Endothelial cell of hepatic sinusoid (primary cell): ENCODE measurements at regions not wholly inside any gene's neighbourhood (a gene's known extent, or its start where the extent isn't known, plus 50 kb on each side); places are given as distances from the start of the nearest gene placed in this dataset.

Experiments used
- in situ Hi-C: cut with HindIII; loops from 2 replicates; pipeline ENCODE4 v1.10.0; 2017; ENCODE audit warnings: low sequenced_read_pairs

DNA sequence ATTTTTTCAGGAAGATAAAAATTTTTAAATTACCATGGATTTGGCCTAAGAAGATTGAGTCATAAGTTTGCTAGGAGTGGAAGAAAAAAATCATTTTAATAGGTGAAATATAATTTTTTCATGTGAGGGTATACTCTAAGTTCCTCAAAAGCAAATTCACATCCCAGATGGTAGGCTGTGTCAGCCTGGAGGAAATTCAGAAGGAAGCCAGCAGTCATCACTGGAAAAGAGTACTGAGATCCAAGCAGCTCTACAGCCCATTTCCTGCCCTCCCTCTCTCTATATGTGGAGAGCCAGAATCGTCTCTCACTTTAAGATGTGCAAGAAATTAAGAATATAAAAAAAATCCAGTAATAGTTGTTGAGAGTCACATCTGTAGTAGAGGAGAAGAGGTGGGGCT, 126.5 kb upstream of the CDH18 start:
- in situ Hi-C loops, result no loop called here

DNA sequence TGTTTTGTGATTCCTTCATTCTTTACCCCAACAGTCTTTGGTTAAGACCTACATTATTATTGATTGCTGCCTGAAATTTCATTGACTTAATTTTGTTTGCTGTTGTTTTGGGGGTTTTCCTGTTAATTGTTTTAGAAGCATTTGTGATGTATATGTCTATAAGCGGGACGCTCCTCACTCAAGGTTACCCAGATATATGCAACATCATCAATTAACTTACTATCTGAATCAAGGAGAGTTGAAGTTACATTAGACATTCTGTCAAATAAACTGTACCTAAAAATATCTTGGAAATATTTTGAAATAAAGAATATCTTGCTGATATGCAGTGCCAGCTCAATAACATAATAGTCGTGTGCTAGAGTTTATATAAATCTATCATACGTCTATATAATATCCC, 125.9 kb upstream of the CDH18 start:
- in situ Hi-C loops, result no loop called here

DNA sequence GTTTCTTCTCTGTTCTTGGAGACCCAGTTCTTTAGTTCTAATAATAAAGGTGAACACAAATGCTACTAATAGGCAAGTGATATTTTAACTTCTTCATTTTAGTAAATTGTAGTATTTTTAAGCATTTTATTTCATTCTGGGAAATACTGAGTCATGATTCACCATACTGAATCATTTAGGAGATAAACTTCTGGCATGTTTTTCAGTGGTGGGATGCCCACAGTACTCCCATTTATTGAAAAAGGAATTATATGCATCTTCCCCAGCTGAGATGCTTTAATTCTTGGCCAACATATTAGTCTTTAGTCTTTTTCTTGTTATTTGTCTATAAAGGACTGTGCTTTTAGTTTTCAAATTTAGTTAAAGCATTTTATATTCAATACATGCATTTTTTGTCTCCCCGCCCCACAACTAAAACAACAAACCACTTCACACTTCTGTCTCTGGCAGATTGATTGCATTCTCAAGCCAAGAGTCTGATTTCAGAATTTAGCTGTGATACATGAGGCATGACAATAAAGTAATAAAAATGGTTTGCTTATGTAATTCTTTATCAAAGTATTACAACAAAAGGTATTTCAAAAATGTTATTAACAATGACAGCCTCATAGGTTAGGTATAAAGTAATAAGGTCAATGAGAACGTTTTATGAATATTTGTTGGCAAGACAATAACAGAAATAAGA, 125.2 kb upstream of the CDH18 start:
- in situ Hi-C loops, result no loop called here

DNA sequence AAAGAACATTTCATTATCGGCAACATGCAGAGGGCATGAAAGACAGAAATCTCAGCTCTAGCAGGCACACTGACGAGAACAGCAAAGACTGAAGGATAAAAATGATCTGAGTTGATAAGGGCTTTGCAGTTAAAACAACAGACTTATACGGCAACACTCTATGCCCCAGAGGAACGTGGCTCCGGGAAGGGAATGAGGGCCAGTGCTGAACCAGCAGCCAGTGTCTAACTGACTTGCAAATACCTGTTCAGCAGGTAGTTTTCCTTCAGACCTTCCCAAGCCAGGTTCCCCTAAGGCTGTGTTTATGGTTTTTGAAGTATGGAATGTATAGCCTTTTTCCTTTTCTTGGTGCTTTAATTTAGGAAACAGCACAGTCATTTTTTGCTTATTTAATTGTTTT, 121.3 kb upstream of the CDH18 start:
- in situ Hi-C loops, result no loop called here

DNA sequence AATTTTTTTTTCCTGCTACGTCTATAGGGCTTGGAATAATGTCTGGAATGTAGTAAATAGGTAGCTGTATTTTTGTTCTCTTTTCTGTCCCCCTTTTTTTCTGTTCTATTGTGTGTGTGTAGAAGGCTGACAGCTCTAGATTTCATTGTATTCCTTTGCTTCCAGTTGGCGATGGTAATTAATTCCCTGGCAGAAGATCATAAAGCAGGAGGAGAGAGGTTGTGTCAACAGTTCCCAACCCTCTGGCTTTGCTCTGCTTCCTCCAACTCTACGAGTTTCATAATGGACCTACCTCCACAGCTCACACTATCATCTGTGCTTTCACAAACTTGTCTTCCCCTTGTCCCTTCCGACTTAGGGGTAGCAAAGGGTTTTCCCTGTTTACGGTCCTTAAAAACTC, 117.9 kb upstream of the CDH18 start:
- in situ Hi-C loops, result no loop called here

DNA sequence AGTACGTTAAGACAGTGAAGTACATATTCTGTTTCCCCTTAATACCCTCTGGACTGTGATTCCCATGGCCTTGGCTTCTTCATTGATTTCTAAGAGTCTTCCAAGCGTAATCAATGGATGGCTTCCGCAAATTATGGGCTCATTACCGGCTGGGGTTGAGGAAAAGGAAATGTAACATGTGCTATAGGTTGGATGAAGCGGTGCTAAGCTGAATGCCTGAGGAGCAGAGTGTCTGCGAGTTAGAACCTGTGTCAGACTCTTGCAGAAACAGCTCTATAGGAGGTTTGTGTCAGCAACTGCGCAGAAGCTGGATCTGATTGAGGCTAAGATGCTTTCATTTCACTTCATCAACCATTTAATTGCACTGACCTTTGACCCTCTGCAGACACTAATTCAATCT, 114.3 kb upstream of the CDH18 start:
- in situ Hi-C loops, result no loop called here

DNA sequence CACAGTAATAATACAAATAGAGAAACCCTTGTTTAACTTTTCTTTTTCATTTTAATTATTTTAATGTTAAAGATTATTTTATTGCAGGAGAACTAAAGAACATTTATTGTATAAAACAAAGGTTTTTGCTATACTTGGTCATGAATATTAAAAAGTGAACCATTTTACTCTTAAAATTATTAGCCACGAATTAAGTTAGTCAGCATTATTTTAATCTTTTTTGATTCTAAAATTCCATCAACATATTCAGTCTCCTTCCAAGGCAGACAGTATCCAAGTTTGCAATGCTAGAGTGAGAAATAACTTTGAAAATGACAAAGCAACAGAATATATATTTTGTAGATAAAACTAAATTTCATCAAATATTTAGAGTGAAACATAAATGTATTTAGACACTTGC, 110.7 kb upstream of the CDH18 start:
- in situ Hi-C loops, result no loop called here

DNA sequence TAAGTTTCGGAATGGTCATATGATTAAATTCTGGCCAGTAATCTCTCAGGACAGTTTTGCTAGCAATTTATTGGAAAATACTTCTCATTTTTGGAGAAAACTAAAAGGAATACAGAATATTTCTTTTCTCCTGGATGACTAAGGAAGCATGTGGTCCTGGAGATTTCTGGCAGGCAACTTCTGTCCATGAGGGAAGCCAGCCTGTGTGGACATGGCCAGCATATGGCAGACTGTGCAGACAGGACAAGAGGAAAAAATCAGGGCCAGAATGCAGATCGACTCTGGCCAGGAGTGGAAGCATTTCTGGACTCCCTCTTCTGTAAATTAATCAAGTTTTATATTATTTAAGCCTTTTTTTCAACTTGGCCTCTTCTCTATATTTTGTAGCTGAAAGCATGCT, 100.4 kb upstream of the CDH18 start:
- in situ Hi-C loops, result loop anchor here (5.0 kb wide), 1 partner anchor 61 kb away; no protein-coding TSS in a partner anchor

DNA sequence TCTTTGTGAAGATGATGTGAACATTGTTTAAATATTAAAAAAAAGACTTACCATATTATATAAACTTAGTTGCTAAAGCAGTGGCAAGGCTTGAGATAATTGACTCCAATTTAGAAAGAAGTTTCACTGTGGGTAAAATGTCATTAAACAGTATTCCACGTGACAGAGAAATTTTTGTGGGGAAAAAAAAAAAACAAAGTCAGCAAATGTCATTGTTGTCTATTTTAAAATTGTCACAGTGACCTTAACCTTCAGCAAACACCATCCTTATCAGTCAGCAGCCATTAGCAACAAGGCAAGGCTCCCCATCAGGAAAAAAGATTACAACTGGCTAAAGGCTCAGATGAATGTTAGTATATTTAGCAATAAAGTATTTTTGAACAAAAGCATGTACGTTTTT, 99.3 kb upstream of the CDH18 start:
- in situ Hi-C loops, result loop anchor here (5.0 kb wide), 1 partner anchor 60 kb away; no protein-coding TSS in a partner anchor

DNA sequence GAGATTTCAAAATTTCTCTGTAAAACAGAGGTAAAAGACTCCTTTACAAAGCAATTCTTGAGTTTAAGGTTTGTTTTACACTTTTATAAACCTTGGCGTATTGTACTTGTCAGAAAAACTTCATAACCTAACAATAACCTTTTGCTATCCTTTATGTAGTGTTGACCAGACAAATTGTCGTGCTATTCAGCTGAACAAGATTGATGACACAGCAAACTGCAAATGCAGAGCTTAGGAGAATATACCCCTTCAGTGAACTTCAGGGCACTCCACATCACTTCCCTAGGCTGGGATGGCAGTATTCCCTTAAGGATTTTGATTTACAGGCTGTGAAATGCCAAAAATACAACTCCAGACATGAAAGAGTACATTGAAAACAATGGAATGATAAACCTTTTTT, 89.2 kb upstream of the CDH18 start:
- in situ Hi-C loops, result no loop called here

DNA sequence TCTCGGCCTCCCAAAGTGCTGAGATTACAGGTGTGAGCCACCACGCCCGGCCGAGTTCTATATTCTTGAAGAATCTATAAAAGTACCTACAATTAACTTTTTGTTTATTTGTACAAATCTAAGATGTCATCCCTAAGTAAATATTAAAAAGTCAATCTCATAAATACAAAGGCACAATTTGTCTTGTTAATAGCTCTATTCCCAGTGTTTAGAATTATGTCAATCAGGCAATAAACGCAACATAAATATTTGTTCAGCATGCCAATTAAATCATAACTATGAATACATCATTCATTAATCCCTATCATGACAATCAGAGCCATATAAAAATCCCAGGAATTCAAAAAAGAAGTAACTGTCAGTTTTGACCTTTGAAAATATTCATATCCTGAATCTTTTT, 68.9 kb upstream of the CDH18 start:
- in situ Hi-C loops, result no loop called here

DNA sequence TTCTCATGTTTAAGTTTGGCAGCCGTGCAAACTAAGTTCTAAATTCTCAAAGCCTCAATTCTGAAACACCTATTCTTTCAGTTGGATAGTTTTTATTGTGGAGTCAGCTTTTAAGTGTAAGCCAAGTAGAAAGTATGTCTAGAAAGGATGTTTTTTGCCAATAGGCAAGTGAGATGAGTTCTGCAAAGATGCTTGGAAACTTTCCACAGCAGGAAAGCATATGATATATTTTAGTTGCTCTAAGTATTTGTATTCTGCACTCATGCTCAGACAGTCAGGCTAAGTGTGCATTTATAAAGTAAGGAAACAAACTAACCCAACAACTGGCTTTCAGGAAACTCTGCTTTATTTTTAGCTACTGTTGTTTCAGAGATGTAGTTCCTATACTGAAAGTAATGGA, 67.3 kb upstream of the CDH18 start:
- in situ Hi-C loops, result no loop called here

DNA sequence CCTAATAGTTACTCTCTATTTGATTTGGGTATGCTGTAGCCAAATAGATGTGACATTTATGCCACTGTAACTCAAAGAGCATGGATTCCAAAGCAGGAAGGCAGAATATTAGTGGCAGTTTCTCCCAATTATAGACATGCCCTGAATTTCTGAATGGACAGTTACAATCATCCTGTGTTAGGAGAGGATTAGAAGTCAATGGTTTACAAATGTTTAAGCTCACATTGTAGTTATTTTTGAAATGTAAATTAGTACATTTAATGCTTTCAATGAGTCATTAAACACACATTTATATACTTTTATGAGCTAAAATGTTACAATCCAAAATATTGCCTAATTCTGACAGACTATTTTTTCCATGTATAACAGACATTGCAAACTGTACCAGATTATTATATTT, 62.3 kb upstream of the CDH18 start:
- in situ Hi-C loops, result no loop called here

DNA sequence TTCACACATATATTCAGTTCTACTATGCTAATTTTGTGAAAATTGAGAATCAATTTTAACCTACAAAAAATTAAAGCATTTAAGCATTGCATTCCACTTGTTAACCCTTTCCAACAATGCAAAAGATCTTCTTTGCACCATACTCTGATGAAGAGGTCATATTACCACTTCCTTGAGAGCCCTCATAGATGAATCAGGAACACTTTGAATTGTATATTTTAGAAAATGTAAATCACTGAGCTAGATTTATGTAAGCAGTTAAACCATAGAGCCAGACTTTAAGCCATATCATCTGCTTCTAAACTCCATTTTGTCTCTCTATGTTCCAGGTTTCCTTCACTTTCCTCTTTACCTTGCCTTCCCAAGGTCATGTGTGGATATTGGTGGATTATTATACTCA, 56.5 kb upstream of the CDH18 start:
- in situ Hi-C loops, result no loop called here

DNA sequence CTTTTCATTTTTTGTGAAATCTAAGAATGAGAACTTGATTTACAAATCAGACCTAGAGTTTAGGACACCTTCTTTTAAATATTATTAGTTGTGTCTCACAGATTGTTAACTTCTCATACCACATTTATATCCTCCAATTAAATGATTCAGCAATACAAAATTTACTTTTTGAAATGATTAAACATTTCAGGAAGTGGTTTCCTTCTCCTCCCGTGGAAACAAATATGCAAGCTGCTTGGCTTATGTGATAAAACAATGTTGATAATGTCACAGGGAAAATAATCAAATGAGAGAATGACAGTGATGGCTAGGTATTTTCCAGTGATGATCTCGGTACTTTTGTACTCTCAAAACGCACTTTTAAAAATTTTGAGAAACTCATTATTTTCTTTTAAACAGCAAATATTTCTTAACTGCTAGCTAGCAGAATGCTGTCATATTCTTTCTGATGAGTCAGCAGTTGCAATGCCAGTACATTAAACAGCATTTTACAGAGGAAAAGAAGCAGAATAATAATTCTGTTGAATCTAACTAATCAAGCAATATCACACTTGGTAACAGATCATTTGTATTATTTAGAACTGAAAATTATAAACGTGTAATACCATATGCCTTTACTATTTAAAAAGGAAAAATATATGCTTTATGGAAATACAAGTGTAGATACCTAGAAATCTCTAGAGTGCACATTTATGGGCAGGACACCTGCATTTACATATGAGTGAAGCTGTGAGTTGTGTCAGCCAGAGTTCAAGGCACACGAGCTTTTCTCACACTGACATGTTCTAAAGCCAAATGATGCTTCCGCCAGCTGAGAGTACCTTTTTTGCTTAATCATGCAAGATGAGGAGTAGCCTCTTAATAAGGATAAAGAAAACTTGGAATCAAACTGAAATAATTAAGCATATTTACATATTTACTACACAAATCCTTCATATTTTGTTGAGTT, 53.6 kb upstream of the CDH18 start:
- in situ Hi-C loops, result no loop called here

DNA sequence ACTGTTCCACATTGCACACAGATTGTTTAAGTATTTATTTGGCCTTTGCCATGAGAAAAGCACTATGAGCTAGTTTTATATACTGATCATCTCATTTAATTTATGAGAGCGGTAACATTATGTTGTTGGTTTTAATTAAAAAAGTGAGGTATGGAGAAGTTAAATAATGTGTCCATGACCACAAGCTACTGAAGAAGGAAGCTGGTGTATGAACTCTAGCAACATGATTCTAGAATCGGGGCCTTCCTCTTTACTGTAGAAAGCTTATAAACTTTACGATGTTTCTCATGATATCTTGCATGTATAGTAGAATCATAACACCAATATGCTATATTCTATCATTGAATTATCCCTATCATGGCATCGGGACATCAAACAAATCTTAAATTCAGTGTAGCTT, 52.9 kb upstream of the CDH18 start:
- in situ Hi-C loops, result no loop called here
